ENCODE measurements at regions not wholly inside any gene's neighbourhood (a gene's known extent, or its start where the extent isn't known, plus 50 kb on each side); places are given as distances from the start of the nearest gene placed in this dataset.

GRCh38 chr9:89888677-89889076 is 283.9 kb downstream of the GADD45G start:
- no peak for TF ChIP-seq POLR2A (IDR thresholded peaks at IDR 0.05)
- no peak for TF ChIP-seq CTCF (IDR thresholded peaks at IDR 0.05)
- TF ChIP-seq POLR2AphosphoS5 (IDR thresholded peaks at IDR 0.05): peak; percentile 78
